ENCODE measurements at regions not wholly inside any gene's neighbourhood (a gene's known extent, or its start where the extent isn't known, plus 50 kb on each side); places are given as distances from the start of the nearest gene placed in this dataset.

GRCh38 chr17:59451706-59452105 lies 113.7 kb upstream of the DHX40 start:
- no peak for DNase-seq (ENCODE audit: low spot score)

DNA sequence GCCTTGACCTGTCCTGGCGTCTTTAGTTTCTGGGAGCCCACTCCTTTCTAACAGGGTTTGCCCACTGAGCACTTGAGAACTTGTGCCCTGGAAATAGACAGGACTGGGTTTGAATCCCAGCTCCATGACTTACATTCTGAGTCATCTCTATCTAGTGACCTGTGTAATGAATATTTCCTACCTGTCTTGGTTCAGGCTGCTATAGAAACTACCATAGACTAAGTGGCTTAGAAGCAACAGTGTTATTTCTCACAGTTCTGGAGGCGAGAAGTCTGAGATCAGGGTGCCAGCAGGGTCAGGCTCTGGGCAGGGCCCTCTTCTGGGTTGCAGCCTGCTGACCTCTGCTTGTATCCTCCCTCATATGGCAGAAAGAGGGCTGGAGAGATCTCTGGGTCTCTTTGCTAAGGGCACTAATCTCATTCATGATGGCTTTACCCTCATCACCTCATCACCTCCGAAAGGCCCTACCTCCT lies 110.7 kb upstream of the DHX40 start:
- no peak for DNase-seq (ENCODE audit: low spot score)

GRCh38 chr17:59456428-59456827 lies 109.0 kb upstream of the DHX40 start:
- no peak for DNase-seq (ENCODE audit: low spot score)

GRCh38 chr17:59456923-59457615 lies 108.3 kb upstream of the DHX40 start:
- DNase-seq (ENCODE audit: low spot score), result no peak

GRCh38 chr17:59462385-59462784 lies 103.0 kb upstream of the DHX40 start:
- no peak for DNase-seq (ENCODE audit: low spot score)

DNA sequence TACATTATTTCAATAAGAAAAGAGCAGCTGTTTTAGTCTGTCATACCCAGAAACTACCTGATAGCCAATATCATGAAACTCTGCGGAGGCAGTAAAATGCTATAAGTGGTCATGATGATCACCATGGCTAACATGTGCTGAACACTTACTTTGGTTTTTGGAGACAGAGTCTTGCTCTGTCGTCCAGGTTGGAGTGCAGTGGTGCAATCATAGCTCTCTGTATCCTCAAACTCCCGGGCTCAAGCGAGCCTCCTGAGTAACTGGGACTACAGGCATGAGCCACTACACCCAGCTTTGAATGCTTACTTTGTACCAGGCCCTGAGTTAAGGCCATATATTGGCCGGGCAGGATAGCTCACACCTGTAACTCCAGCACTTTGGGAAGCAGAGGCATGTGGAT lies 101.2 kb upstream of the DHX40 start:
- no peak for DNase-seq (ENCODE audit: low spot score)

DNA sequence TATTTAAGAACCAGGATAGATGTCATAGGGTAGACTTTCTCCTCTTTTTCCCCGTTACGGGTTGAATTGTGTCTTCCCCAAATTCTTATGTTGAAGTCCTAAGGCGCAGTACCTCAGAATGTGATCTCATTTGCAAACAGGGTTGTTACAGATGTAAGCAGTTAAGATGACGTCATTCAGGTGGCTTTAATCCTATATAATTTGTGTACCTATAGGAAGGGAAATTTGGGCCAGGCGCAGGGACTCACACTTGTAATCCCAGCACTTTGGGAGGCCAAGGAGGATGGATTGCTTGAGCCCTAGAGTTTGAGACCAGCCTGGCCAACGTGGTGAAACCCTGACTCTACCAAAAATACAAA lies 99.5 kb upstream of the DHX40 start:
- no peak for DNase-seq (ENCODE audit: low spot score)

- no peak for DNase-seq (ENCODE audit: low spot score)
Observed at GRCh38 chr17:59466946-59467801, 98.2 kb upstream of the DHX40 start.

- DNase-seq (ENCODE audit: low spot score), result no peak
Observed at GRCh38 chr17:59469786-59470485, 95.5 kb upstream of the DHX40 start.

GRCh38 chr17:59470624-59471297 lies 94.6 kb upstream of the DHX40 start:
- DNase-seq (ENCODE audit: low spot score), result no peak

DNA sequence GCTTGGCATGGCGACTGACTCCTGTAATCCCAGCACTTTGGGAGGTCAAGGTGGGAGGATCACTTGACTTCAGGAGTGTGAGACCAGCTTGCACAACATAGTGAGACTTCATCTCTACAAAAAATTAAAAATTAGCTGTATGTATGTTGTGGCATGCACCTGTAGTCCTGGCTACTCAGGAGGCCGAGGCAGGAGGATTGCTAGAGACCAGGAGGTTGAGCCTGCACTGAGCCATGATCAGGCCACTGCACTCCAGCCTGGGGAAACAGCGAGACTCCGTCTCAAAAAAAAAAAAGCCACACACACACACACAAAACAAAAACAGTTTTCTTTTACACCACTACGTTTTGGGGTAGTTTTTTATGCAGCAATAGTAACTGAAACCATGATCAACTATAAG lies 89.0 kb upstream of the DHX40 start:
- DNase-seq (ENCODE audit: low spot score), result no peak

DNA sequence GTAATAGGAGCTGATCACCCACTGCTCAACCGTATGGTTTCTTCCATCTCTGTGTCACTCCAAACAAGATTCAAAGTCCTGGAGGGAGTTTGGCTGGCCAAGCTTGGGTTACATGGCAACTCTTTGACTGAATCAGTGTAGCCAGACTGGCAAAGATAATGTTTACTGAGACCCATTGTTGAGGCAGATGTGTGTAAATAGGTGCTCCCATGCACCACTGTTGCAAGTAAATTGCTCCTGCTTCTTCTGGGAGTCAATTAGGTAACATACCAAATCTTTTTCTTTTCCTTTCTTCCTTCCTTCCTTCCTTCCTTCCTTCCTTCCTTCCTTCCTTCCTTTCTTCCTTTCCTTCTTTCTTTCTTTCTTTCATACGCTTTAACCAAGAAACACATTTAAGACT lies 86.3 kb upstream of the DHX40 start:
- DNase-seq (ENCODE audit: low spot score), result no peak

- DNase-seq (ENCODE audit: low spot score), result no peak
Observed at GRCh38 chr17:59483860-59484259, 81.5 kb upstream of the DHX40 start.

DNA sequence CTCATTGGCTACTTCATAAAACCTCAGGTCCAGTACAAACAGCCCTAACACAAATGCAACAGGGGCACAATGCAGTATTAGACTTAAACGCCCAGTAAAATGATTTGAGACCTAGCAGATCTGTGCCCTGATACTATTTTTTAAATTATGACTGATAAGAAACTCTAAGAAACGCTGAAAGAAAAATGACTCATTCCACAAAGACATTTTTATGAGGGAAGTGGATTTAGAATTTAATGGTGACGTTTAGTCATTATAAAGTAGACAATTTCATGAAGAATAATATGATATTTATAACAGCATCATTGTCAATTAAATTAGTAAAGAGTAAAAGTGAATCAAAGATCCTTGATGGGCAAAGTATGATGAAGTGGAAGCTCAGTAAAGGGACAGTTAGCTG lies 80.4 kb upstream of the DHX40 start:
- DNase-seq (ENCODE audit: low spot score), result no peak

DNA sequence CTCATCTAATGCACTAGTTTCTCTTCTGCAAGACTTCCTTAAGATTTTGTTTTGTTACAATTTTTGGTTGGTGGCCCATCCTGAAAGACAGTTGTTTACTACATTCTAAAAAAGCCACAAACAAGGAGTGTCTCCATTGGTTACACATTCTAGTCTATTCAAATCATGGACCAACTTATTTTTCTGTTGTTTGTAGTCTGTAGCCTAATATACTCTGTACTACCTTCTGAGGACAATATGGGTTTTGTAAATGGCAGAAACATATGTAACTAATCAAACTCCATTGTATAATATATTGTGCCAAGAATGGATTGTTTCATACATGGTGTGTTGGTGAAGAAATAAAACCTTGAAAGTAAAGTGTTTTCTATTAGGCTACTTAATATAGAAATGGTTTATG lies 79.5 kb upstream of the DHX40 start:
- DNase-seq (ENCODE audit: low spot score), result no peak

DNA sequence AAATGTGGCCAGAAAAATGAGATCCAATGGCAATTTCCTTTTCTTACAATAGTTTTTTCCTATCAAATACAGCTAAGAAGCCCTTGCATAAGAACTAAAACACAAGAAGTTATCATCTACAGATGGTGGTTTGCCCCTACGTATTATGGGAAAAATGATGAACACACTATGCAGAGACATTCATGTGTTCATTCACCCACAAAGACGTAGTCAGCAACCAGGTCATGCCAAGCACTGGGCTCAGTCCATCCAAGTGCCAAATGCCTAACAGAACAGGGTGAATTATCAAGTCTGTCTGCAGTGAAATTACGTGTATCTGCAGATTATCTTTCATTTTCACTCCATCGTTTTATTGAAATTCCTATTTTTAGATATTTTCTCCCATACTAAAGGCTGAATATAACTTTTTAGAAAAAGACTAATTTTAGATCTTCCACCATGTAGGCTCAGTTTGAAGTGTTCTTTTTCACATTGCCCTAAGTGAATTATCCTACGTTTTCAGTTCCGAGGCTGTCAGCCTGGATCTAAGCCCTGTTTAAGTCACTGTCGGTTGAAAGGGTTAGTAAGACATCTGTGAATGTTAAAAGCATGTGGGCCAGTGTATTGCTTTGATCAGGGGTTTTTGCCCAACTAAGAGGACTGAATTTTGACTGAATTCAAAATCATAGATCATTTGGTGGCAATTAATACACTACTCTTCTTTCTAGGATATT lies 78.1 kb upstream of the DHX40 start:
- peak; percentile 72 for DNase-seq (ENCODE audit: low spot score)

DNA sequence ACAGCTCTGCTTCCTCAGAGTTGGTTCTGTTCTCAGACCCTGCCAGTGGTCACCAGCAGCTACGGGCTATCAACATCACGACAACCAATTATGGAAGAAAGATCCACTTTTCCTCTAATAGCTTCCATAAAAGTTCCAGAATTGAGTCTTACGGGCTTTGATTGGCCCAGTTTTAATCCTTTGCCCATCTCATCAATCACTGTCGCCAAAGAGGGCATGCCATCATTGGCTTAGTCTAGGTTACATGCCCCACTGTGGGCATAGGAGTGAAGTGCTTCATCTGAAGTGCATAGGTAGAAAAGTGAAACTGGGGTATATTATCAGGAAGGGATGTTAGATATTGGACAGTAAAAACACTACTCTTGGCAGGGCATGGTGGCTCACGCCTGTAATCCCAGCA lies 76.6 kb upstream of the DHX40 start:
- DNase-seq (ENCODE audit: low spot score), result no peak

DNA sequence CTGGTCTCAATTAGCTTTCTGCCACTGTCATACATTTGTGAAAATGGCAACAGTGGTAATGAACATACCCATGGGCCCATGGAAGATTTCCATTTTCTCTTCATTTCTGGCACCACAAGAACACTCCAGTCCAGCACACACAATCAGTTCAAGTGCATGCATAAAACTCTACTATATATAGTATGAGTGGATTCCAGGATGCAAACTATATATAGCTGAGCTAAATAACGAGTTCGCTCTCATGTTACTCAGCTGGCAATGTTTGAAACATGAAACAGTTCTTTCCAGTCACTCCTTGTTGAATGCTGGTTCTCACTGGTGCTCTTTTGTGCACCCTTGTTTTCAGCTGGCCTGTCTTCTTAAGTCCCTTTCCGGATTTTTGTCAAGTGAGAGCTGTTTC lies 75.2 kb upstream of the DHX40 start:
- DNase-seq (ENCODE audit: low spot score), result no peak

- DNase-seq (ENCODE audit: low spot score), result no peak
Observed at GRCh38 chr17:59491353-59492090, 73.9 kb upstream of the DHX40 start.

- DNase-seq (ENCODE audit: low spot score), result no peak
Observed at GRCh38 chr17:59492091-59492451, 73.3 kb upstream of the DHX40 start.

DNA sequence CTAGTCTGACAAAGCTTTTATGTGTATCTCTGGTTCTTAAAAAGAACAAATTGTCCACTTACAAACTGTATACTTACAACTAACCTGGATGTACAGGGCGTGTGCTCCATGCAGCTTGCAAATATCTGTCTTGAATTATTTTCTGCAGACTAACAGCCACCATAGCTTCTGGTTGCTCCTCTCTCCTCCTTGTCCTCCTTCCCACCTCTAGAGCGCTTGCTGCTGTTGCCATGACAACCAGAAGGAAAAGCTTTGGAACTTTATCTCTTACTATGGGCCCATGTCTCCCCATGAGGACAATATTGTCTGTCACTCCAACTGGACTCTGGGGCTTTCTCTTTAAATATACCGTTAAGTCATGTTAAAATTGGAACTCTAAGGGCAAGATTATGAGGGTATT lies 71.5 kb upstream of the DHX40 start:
- peak; percentile 73 for DNase-seq (ENCODE audit: low spot score)

Measured in cerebellar cortex (tissue), 1 donor.